ENCODE measurements at regions not wholly inside any gene's neighbourhood (a gene's known extent, or its start where the extent isn't known, plus 50 kb on each side); places are given as distances from the start of the nearest gene placed in this dataset.

GRCh38 chr6:95109212-95109611, 468.1 kb upstream of the MANEA start:
- H3K4me2 ChIP-seq (ENCODE audit: low read length), result no peak overlapping the region
- TF ChIP-seq CTCF (IDR thresholded peaks at IDR 0.05; ENCODE audit: low read depth, low read length) (no peak), EZH2phosphoT487 (IDR thresholded peaks at IDR 0.05; ENCODE audit: low read depth) (no peak)

GRCh38 chr6:95110767-95111166, 466.6 kb upstream of the MANEA start:
- Histone ChIP-seq H3K27ac (ENCODE audit: low read length) (no peak overlapping the region), H3K4me1 (ENCODE audit: low read length) (no peaks in the 10 kb centered on the region), H3K4me2 (ENCODE audit: low read length) (no peak overlapping the region), H4K20me1 (ENCODE audit: insufficient read depth, low read length) (no peaks in the 10 kb centered on the region), H3K4me3 (ENCODE audit: low read length) (no peak overlapping the region), H3K36me3 (replicated peaks; ENCODE audit: low read depth, low read length) (no peaks in the 10 kb centered on the region), H3K9ac (ENCODE audit: low read length) (no peak overlapping the region), H3K9me3 (ENCODE audit: insufficient read depth, low read length) (no peaks in the 10 kb centered on the region), H2AFZ (ENCODE audit: low read depth, low read length) (no peak overlapping the region), H3K27me3 (ENCODE audit: low read depth, low read length) (no peaks in the 10 kb centered on the region), H3K79me2 (ENCODE audit: low read length) (no peaks in the 10 kb centered on the region)
- TF ChIP-seq CTCF (IDR thresholded peaks at IDR 0.05; ENCODE audit: low read depth, low read length), result no peak
- TF ChIP-seq EZH2phosphoT487 (IDR thresholded peaks at IDR 0.05; ENCODE audit: low read depth), result no peak

More at GRCh38 chr6:95109212-95109611, 468.1 kb upstream of the MANEA start:
- Histone ChIP-seq H2AFZ (ENCODE audit: low read depth, low read length) (no peak overlapping the region), H3K27me3 (ENCODE audit: low read depth, low read length) (no peaks in the 10 kb centered on the region), H3K27ac (ENCODE audit: low read length) (no peak overlapping the region), H3K9me3 (ENCODE audit: insufficient read depth, low read length) (no peaks in the 10 kb centered on the region), H4K20me1 (ENCODE audit: insufficient read depth, low read length) (no peaks in the 10 kb centered on the region), H3K4me3 (ENCODE audit: low read length) (no peak overlapping the region), H3K36me3 (replicated peaks; ENCODE audit: low read depth, low read length) (no peaks in the 10 kb centered on the region), H3K9ac (ENCODE audit: low read length) (no peak overlapping the region), H3K79me2 (ENCODE audit: low read length) (no peaks in the 10 kb centered on the region), H3K4me1 (ENCODE audit: low read length) (no peaks in the 10 kb centered on the region)

GRCh38 chr6:95117236-95117635, 460.1 kb upstream of the MANEA start:
- Histone ChIP-seq H3K79me2 (ENCODE audit: low read length) (no peaks in the 10 kb centered on the region), H3K4me3 (ENCODE audit: low read length) (no peak overlapping the region), H4K20me1 (ENCODE audit: insufficient read depth, low read length) (no peaks in the 10 kb centered on the region), H3K27ac (ENCODE audit: low read length) (no peak overlapping the region), H3K36me3 (replicated peaks; ENCODE audit: low read depth, low read length) (no peaks in the 10 kb centered on the region), H3K4me2 (ENCODE audit: low read length) (no peak overlapping the region), H3K4me1 (ENCODE audit: low read length) (no peaks in the 10 kb centered on the region), H3K9me3 (ENCODE audit: insufficient read depth, low read length) (no peaks in the 10 kb centered on the region), H3K9ac (ENCODE audit: low read length) (no peak overlapping the region), H3K27me3 (ENCODE audit: low read depth, low read length) (no peaks in the 10 kb centered on the region), H2AFZ (ENCODE audit: low read depth, low read length) (no peak overlapping the region)
- TF ChIP-seq CTCF (IDR thresholded peaks at IDR 0.05; ENCODE audit: low read depth, low read length), result no peak
- no peak for TF ChIP-seq EZH2phosphoT487 (IDR thresholded peaks at IDR 0.05; ENCODE audit: low read depth)

GRCh38 chr6:95119927-95120326, 457.4 kb upstream of the MANEA start:
- Histone ChIP-seq H3K4me3 (ENCODE audit: low read length) (no peak overlapping the region), H3K4me1 (ENCODE audit: low read length) (no peaks in the 10 kb centered on the region), H3K9ac (ENCODE audit: low read length) (no peak overlapping the region), H3K27me3 (ENCODE audit: low read depth, low read length) (no peaks in the 10 kb centered on the region), H3K36me3 (replicated peaks; ENCODE audit: low read depth, low read length) (no peaks in the 10 kb centered on the region), H3K9me3 (ENCODE audit: insufficient read depth, low read length) (no peaks in the 10 kb centered on the region), H4K20me1 (ENCODE audit: insufficient read depth, low read length) (no peaks in the 10 kb centered on the region), H3K4me2 (ENCODE audit: low read length) (no peak overlapping the region), H3K79me2 (ENCODE audit: low read length) (no peaks in the 10 kb centered on the region), H2AFZ (ENCODE audit: low read depth, low read length) (no peak overlapping the region), H3K27ac (ENCODE audit: low read length) (no peak overlapping the region)
- no peak for TF ChIP-seq CTCF (IDR thresholded peaks at IDR 0.05; ENCODE audit: low read depth, low read length)
- TF ChIP-seq EZH2phosphoT487 (IDR thresholded peaks at IDR 0.05; ENCODE audit: low read depth), result no peak
